Upper lobe of left lung (tissue), 4 donors: ENCODE measurements at regions not wholly inside any gene's neighbourhood (a gene's known extent, or its start where the extent isn't known, plus 50 kb on each side); places are given as distances from the start of the nearest gene placed in this dataset.
"Not testable (repeated sequence)": the region's sequence is repeated elsewhere in the genome, so short reads cannot be mapped to it uniquely, and the experiment has no call there.

ENCODE experiments used
- CTCF ChIP-seq, 6 experiments: fragments of 450-650 bp in 4 of 6; fragments of 200-600 bp in 2 of 6; sonication (generic) in 2 of 6; IDR thresholded peaks; one replicate each; pipeline ENCODE4 v1.5.1; 2016 to 2019; ENCODE audit warnings: antibody characterized with exemption in 6 of 6
- EP300 ChIP-seq, 4 donors: sonication (generic); formaldehyde crosslinking; IDR thresholded peaks; one replicate each; pipeline ENCODE4 v1.5.1; 2017; ENCODE audit warnings: antibody characterized with exemption in 4 of 4, control low read depth in 2 of 4
- POLR2AphosphoS5 ChIP-seq, 2 donors: sonication (generic); formaldehyde crosslinking; IDR thresholded peaks; one replicate each; pipeline ENCODE4 v1.5.1; 2017; ENCODE audit warnings: antibody characterized with exemption in 2 of 2

- not testable (repeated sequence) for TF ChIP-seq CTCF, POLR2AphosphoS5, EP300 (IDR thresholded peaks at IDR 0.05)
These were observed 403.5 kb downstream of the THBS2 start for GRCh38 chr6:168850027-168850736.
